T-helper 17 cell (primary cell): ENCODE measurements at regions not wholly inside any gene's neighbourhood (a gene's known extent, or its start where the extent isn't known, plus 50 kb on each side); places are given as distances from the start of the nearest gene placed in this dataset.

Experiments
- ATAC-seq: fragments of 150-1000 bp; cut with Tn5 transposase; 2 replicates; pipeline ENCODE4 v1.10.0; 2021; ENCODE audit warnings: mild to moderate bottlenecking, moderate library complexity
- DNase-seq, 3 donors: peaks; one replicate each; pipeline versions ENCODE4 v3.0.0 to v3.0.0-alpha.2; 2020 to 2021
- H3K9me3 ChIP-seq: one replicate; pipeline ENCODE4 v1.7.0; 2013; ENCODE audit warnings: low read length, mild to moderate bottlenecking; ENCODE audit not compliant: control insufficient read depth, poor library complexity, severe bottlenecking
- H3K27ac Mint-ChIP-seq: one replicate; pipeline ENCODE4 v1.8.0; 2022; ENCODE audit warnings: mild to moderate bottlenecking, moderate library complexity, mixed read lengths
- H3K27me3 Mint-ChIP-seq: one replicate; pipeline ENCODE4 v1.8.0; 2022; ENCODE audit warnings: mixed read lengths
- H3K36me3 Mint-ChIP-seq: one replicate; pipeline ENCODE4 v1.8.0; 2022; ENCODE audit warnings: low read depth, mixed read lengths
- H3K4me1 Mint-ChIP-seq: one replicate; pipeline ENCODE4 v1.8.0; 2022; ENCODE audit warnings: mild to moderate bottlenecking, mixed read lengths
- H3K4me3 Mint-ChIP-seq: one replicate; pipeline ENCODE4 v1.8.0; 2022; ENCODE audit warnings: mild to moderate bottlenecking, moderate library complexity, mixed read lengths

- H3K4me1 Mint-ChIP-seq, result no peaks in the 10 kb centered on the region
- no peak overlapping the region for H3K27ac Mint-ChIP-seq
- DNase-seq, result no peak
- no peak overlapping the region for H3K4me3 Mint-ChIP-seq
- no peaks in the 10 kb centered on the region for H3K27me3 Mint-ChIP-seq
- no peak for ATAC-seq
- no peaks in the 10 kb centered on the region for H3K36me3 Mint-ChIP-seq
- no peaks in the 10 kb centered on the region for H3K9me3 ChIP-seq
Measured at GRCh38 chr14:84250893-84251292, 1279.1 kb upstream of the FLRT2 start.

- H3K9me3 ChIP-seq, result no peaks in the 10 kb centered on the region
- Mint-ChIP-seq H3K27me3 (no peaks in the 10 kb centered on the region), H3K4me3 (no peak overlapping the region), H3K36me3 (no peaks in the 10 kb centered on the region), H3K4me1 (no peaks in the 10 kb centered on the region), H3K27ac (no peak overlapping the region)
- no peak for DNase-seq
- ATAC-seq, result no peak
Measured at GRCh38 chr14:84251411-84252115, 1278.4 kb upstream of the FLRT2 start.

DNA sequence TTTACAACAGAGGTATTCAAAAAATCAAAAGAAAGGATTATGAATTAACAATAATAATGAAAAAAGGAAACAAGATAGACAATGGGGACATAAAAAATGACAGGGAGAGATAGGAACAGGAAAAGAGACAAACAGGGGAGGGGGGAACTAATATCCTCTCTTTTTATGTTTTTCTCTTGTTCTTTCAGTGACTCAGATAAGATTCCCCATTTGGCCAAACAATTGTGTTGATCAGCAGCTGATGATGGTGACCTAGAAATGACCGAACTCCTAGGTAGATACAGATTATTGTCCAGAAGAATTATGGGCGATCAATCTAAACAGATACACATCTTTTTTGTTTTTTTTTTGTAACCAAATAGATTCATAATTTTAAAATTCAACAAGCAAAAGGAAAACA, 1277.2 kb upstream of the FLRT2 start:
- no peak for DNase-seq
- Mint-ChIP-seq H3K36me3 (no peaks in the 10 kb centered on the region), H3K4me3 (no peak overlapping the region), H3K27me3 (no peaks in the 10 kb centered on the region), H3K27ac (no peak overlapping the region), H3K4me1 (no peaks in the 10 kb centered on the region)
- no peaks in the 10 kb centered on the region for H3K9me3 ChIP-seq
- no peak for ATAC-seq

DNA sequence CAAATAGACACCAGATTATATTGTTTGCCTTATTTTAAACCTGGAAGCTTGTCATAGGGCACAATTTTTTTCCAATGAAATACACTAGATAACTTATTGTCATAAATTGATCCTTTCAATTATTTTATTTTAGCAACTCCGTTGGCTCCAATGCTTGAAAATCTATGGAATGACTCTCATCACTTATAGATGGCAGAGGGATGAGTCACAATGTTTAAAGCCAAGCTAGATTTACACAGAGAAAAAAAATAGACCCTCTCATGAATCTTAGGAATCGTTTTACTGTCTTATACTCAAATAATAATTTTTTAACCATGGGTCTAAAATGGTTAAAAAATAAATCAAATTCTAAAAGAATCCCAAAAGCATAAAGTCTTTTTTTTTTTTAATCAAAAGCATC, 1276.6 kb upstream of the FLRT2 start:
- no peaks in the 10 kb centered on the region for H3K4me1 Mint-ChIP-seq
- H3K27me3 Mint-ChIP-seq, result no peaks in the 10 kb centered on the region
- no peak for DNase-seq
- no peaks in the 10 kb centered on the region for H3K36me3 Mint-ChIP-seq
- no peak for ATAC-seq
- H3K27ac Mint-ChIP-seq, result no peak overlapping the region
- no peaks in the 10 kb centered on the region for H3K9me3 ChIP-seq
- no peak overlapping the region for H3K4me3 Mint-ChIP-seq

DNA sequence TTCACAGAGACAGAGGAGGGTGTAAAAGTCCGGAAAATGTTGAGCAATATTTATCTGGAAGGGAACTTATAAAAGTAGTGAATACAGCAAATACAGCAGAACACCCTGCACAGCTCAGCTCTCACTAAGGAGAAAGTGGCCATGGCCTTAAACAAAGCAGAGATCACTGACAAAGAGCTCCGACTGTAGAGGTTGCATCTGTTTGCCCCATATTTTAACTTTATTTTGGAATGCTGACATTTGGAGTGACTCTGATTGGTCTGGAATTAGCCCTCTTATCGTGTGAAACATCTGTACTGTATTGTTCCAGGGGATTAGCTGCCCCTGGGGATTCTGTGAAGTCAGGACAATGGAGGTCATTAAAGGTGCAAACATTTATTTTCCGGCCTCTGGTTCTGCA, 1275.7 kb upstream of the FLRT2 start:
- no peaks in the 10 kb centered on the region for H3K27me3 Mint-ChIP-seq

GRCh38 chr14:84262932-84263331, 1267.0 kb upstream of the FLRT2 start:
- H3K27ac Mint-ChIP-seq, result no peak overlapping the region
- H3K27me3 Mint-ChIP-seq, result no peaks in the 10 kb centered on the region
- H3K4me3 Mint-ChIP-seq, result no peak overlapping the region
- ATAC-seq (no peak), DNase-seq (no peak)
- H3K4me1 Mint-ChIP-seq, result no peaks in the 10 kb centered on the region
- H3K36me3 Mint-ChIP-seq, result no peaks in the 10 kb centered on the region
- no peaks in the 10 kb centered on the region for H3K9me3 ChIP-seq

More for the DNA sequence above, 1275.7 kb upstream of the FLRT2 start:
- H3K9me3 ChIP-seq, result no peaks in the 10 kb centered on the region
- no peak for DNase-seq
- no peak overlapping the region for H3K27ac Mint-ChIP-seq
- ATAC-seq, result no peak
- no peaks in the 10 kb centered on the region for H3K36me3 Mint-ChIP-seq
- H3K4me1 Mint-ChIP-seq, result no peaks in the 10 kb centered on the region
- no peak overlapping the region for H3K4me3 Mint-ChIP-seq

GRCh38 chr14:84272290-84272721, 1257.6 kb upstream of the FLRT2 start:
- Mint-ChIP-seq H3K4me3 (no peak overlapping the region), H3K4me1 (no peaks in the 10 kb centered on the region), H3K27ac (no peak overlapping the region), H3K27me3 (no peaks in the 10 kb centered on the region), H3K36me3 (no peaks in the 10 kb centered on the region)
- no peaks in the 10 kb centered on the region for H3K9me3 ChIP-seq
- no peak for DNase-seq
- ATAC-seq, result no peak

DNA sequence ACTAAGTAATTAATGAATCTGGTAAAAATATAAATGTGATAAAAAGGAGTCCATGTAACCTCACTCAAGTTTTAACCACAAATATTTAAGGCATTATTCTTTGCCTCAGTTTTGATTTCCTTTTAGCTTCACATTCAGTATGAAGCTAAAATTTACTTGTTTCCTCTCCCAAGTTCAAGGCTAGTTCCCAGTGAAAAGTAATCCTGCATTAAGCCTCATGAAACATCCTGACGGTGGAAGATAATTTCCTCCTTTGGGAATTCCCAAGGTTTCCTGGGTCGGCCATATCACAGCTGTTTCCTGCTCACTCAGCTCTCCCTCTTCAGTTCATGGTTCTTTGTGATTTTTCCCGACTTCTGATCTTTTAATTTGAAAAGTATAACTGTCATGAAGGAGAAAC, 1256.8 kb upstream of the FLRT2 start:
- H3K27ac Mint-ChIP-seq, result no peak overlapping the region
- no peaks in the 10 kb centered on the region for H3K4me1 Mint-ChIP-seq
- no peak overlapping the region for H3K4me3 Mint-ChIP-seq
- DNase-seq (no peak), ATAC-seq (no peak)
- H3K27me3 Mint-ChIP-seq, result no peaks in the 10 kb centered on the region
- H3K36me3 Mint-ChIP-seq, result no peaks in the 10 kb centered on the region
- H3K9me3 ChIP-seq, result no peaks in the 10 kb centered on the region

DNA sequence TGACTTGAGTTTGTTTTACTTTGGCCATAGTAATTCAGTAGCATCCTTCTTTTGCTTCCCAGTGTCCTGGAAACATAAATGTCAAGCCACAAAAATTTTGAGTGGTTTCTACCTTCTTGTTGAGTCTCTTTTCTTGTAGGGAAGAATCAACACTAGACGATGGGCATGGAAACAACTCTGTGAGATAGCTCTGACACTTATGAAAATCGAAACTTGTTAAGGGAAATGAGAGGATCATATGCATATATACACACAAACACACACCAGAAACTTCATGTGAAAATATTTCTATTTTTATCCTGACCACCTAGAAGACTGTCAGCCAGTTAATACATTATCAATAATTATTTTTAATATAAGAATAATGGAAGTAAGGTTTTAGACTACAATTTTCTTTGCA, 1247.3 kb upstream of the FLRT2 start:
- no peak overlapping the region for H3K27ac Mint-ChIP-seq

GRCh38 chr14:84288781-84289180, 1241.2 kb upstream of the FLRT2 start:
- Mint-ChIP-seq H3K4me1 (no peaks in the 10 kb centered on the region), H3K27me3 (no peaks in the 10 kb centered on the region), H3K27ac (no peak overlapping the region), H3K4me3 (no peak overlapping the region), H3K36me3 (no peaks in the 10 kb centered on the region)
- ATAC-seq (no peak), DNase-seq (no peak)
- H3K9me3 ChIP-seq, result no peaks in the 10 kb centered on the region

More for the DNA sequence above, 1247.3 kb upstream of the FLRT2 start:
- no peak for ATAC-seq
- Mint-ChIP-seq H3K4me1 (no peaks in the 10 kb centered on the region), H3K4me3 (no peak overlapping the region), H3K36me3 (no peaks in the 10 kb centered on the region), H3K27me3 (no peaks in the 10 kb centered on the region)
- no peak for DNase-seq
- no peaks in the 10 kb centered on the region for H3K9me3 ChIP-seq

- ATAC-seq (no peak), DNase-seq (no peak)
- Mint-ChIP-seq H3K27ac (no peak overlapping the region), H3K4me1 (no peaks in the 10 kb centered on the region), H3K36me3 (no peaks in the 10 kb centered on the region), H3K27me3 (no peaks in the 10 kb centered on the region), H3K4me3 (no peak overlapping the region)
- H3K9me3 ChIP-seq, result peaks cover 4% of the 10 kb centered on the region
Measured at GRCh38 chr14:84298663-84299195, 1231.2 kb upstream of the FLRT2 start.

DNA sequence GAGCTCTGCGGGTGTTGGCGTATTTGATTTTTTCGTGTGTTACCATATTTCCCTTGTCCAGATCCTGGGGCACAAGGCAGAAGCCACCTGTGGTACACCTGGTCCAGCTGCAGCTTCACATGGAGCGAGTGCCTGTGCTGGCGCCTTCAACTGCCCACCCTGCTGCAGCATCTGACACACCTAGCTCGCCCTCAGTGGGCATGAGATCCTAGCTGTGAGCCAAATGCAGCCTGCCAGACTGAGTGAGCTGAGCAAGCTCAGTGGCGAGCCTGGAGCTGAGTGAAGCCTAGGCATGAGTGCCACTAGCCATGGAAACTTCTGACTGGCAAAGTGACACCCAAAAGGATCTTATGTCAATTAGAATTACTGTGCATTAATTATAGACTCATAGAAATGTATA, 1226.8 kb upstream of the FLRT2 start:
- Mint-ChIP-seq H3K36me3 (no peaks in the 10 kb centered on the region), H3K27me3 (no peaks in the 10 kb centered on the region), H3K4me3 (no peak overlapping the region), H3K27ac (no peak overlapping the region), H3K4me1 (no peaks in the 10 kb centered on the region)
- DNase-seq (no peak), ATAC-seq (no peak)
- peaks cover 4% of the 10 kb centered on the region for H3K9me3 ChIP-seq

- no peaks in the 10 kb centered on the region for H3K9me3 ChIP-seq
- Mint-ChIP-seq H3K27me3 (no peaks in the 10 kb centered on the region), H3K4me3 (no peak overlapping the region), H3K27ac (no peak overlapping the region), H3K4me1 (no peaks in the 10 kb centered on the region), H3K36me3 (peaks cover 2% of the 10 kb centered on the region)
- ATAC-seq (no peak), DNase-seq (no peak)
Measured at GRCh38 chr14:84312551-84312950, 1217.4 kb upstream of the FLRT2 start.

DNA sequence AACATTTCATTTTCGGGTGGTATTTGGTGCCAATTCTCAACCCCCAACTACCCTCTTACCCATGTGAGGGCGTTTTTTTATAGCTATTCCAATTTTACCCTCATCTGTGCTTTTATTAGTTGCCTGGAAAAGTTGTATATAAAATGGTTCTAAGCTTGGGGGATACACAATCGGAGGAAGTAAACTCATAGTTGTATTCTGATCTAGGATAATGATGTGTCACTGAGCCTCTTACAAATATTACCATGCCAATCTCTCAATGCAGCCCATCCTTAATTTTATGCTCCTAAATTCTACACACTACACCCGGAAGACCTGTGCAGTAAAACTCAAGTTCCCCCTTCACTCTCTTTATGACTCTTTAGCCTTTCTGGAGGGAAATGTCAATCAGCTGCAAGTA, 1206.5 kb upstream of the FLRT2 start:
- H3K4me3 Mint-ChIP-seq, result no peak overlapping the region
- DNase-seq, result no peak

More for the DNA sequence above, 1206.5 kb upstream of the FLRT2 start:
- H3K4me1 Mint-ChIP-seq, result no peaks in the 10 kb centered on the region
- no peaks in the 10 kb centered on the region for H3K36me3 Mint-ChIP-seq
- H3K27me3 Mint-ChIP-seq, result no peaks in the 10 kb centered on the region
- no peaks in the 10 kb centered on the region for H3K9me3 ChIP-seq
- H3K27ac Mint-ChIP-seq, result no peak overlapping the region
- ATAC-seq, result no peak
